GM12875 (cell line): ENCODE measurements at regions not wholly inside any gene's neighbourhood (a gene's known extent, or its start where the extent isn't known, plus 50 kb on each side); places are given as distances from the start of the nearest gene placed in this dataset.
"Not testable (repeated sequence)": the region's sequence is repeated elsewhere in the genome, so short reads cannot be mapped to it uniquely, and the experiment has no call there.

ENCODE experiments used
- H3K4me3 ChIP-seq: one replicate; pipeline ENCODE4 v1.5.1; 2011; ENCODE audit warnings: low read depth, low read length, control low read depth
- TF ChIP-seq, protein P1 (sequence below): IDR thresholded peaks from 2 replicates; pipeline ENCODE4 v1.5.1; 2011; ENCODE audit warnings: low read depth, mild to moderate bottlenecking, control low read depth, inconsistent platforms, low read length, moderate library complexity, borderline replicate concordance; ENCODE audit not compliant: insufficient read depth

GRCh38 chr19:20482721-20483120 lies 82.9 kb downstream of the ZNF737 start:
- TF ChIP-seq, protein P1, sequence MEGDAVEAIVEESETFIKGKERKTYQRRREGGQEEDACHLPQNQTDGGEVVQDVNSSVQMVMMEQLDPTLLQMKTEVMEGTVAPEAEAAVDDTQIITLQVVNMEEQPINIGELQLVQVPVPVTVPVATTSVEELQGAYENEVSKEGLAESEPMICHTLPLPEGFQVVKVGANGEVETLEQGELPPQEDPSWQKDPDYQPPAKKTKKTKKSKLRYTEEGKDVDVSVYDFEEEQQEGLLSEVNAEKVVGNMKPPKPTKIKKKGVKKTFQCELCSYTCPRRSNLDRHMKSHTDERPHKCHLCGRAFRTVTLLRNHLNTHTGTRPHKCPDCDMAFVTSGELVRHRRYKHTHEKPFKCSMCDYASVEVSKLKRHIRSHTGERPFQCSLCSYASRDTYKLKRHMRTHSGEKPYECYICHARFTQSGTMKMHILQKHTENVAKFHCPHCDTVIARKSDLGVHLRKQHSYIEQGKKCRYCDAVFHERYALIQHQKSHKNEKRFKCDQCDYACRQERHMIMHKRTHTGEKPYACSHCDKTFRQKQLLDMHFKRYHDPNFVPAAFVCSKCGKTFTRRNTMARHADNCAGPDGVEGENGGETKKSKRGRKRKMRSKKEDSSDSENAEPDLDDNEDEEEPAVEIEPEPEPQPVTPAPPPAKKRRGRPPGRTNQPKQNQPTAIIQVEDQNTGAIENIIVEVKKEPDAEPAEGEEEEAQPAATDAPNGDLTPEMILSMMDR, result no peak
- no peak overlapping the region for H3K4me3 ChIP-seq

DNA sequence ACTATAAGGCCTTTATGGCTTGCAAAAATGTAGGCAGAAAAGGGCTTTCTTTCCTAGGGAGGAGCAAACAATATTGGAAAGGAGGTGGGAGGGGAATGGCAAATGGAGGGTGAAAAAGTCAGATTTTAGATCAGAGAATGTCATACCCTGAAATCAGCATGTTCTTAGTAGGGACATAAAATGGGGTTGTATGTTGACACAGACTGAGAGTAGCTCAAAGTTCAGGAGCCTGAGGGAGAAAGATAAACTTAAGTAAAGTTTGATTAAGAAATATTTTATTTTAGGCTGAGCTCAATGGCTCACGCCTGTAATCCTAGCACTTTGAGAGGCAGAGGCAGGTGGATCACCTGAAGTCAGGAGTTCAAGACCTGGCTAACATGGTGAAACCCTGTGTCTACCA lies 83.8 kb downstream of the ZNF737 start:
- no peak overlapping the region for H3K4me3 ChIP-seq
- TF ChIP-seq, protein P1, result no peak

DNA sequence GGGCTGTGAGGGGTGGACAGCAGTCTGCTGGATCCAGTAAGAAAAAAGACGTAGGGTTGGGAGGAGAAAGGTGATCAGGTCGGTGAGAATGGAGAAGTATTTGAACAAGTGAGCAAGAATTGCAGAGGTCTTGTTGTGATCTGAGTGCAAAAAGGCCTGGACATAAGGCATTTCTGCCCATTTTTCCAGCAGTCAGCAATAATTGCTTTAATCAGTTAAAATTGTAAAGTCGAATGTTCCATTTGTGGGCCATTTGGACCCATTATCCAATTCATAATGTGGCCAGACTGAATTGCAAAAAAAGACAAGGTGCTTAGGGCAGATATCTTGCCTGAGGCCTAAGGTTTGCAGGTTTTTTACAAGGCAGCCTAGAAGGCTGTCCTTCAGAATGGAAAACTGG lies 86.1 kb downstream of the ZNF737 start:
- no peak overlapping the region for H3K4me3 ChIP-seq
- TF ChIP-seq, protein P1, result no peak

- TF ChIP-seq, protein P1, result no peak
- H3K4me3 ChIP-seq, result no peak overlapping the region
Measured at GRCh38 chr19:20478936-20479335, 86.6 kb downstream of the ZNF737 start.

GRCh38 chr19:20472854-20473253 lies 92.7 kb downstream of the ZNF737 start:
- TF ChIP-seq, protein P1, result no peak
- no peak overlapping the region for H3K4me3 ChIP-seq

DNA sequence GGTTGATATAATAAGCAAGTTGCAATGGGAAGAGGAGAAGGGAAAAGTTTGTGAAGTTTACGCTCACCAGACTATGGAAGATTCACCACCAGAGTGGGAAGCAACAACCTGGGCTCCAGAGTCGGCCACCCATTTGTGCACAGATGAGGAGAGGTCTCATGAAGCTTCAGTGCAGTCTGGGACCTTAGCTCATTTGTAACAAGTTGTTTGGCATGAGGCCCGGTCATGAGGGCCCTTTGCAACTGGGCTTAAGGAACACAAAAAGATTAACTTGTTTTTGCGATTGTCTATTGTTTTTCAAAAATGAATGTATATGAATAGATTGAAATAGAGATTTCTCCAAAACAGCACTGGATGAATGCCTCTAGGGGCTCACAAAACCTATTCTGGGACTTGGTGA lies 94.2 kb downstream of the ZNF737 start:
- TF ChIP-seq, protein P1, result no peak
- no peak overlapping the region for H3K4me3 ChIP-seq

DNA sequence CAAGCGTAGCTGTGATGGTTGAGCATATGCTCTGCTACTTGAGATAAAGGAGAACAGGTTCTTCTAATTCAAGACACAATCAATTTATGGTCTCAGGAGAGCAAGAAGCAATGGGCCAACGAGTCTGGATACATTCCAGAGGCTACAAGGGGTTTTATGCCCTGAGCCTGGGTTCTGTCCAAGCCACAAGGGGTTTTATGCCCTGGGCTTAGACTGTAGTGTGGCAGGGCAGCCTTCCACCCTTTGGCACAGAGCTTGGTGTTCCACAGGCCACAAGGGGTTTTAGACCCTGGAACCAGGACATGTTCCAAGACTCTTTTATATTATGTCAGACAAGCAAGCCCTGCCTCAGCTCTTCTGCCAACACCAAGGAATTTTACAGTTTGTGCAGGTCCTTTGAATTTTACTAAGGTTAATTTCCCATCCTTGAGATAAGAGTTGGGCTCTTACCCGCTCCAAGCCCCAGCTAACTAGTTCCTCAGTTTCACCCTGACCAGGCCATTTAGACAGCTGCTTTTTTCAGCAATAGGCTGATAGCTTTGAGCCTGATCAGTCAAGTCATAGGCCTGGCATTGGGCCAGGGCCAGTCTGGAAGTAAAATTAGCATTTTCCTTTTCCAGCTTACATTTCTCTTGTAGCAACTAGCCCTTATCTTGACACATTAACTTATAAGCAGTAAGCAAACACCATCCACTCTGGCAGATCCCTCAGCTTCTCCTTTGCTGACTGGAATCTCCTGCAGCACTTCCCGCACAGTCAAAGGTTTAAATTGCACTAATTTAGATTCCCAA lies 95.0 kb downstream of the ZNF737 start:
- TF ChIP-seq, protein P1, result no peak

DNA sequence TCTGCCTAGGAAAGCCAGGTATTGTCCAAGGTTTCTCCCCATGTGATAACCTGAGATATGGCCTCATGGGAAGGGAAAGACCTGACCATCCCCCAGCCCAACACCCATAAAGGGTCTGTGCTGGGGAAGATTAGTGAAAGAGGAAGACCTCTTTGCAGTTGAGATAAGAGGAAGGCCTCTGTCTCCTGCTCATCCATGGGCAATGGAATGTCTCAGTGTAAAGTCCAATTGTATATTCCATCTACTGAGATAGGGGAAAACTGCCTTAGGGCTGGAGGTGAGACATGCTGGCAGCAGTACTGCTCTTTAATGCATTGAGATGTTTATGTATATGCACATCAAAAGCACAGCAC lies 99.0 kb downstream of the ZNF737 start:
- H3K4me3 ChIP-seq, result not testable (repeated sequence)

More for the DNA sequence above, 95.0 kb downstream of the ZNF737 start:
- H3K4me3 ChIP-seq, result no peak overlapping the region

DNA sequence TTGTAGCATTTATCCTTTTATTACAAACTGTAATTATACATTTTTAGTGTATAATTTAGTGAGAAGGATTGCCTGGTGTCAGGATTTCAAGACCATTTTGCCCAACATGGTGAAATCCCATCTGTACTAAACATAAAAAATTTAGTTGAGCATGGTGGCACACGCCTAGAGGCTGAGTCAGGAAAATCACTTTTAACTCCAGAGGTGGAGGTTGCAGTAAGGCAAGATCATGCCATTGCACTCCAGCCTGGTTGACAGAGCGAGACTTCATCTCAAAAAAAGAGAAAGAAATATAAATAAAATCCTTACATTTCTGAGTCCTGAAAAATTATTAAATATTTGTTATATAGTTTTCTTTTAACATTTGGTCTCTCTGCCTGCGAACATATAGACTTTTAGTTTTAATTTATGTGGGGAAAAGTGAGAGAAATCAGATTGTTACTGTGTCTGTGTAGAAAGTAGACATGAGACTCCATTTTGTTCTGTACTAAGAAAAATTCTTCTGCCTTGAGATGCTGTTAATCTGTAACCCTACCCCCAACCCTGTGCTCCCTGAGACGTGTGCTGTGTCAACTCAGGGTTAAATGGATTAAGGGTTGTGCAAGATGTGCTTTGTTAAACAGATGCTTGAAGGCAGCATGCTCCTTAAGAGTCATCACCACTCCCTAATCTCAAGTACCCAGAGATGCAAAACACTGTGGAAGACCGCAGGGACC lies 99.5 kb downstream of the ZNF737 start:
- H3K4me3 ChIP-seq, result not testable (repeated sequence)
